CD14-positive monocyte (primary cell): ENCODE measurements at regions not wholly inside any gene's neighbourhood (a gene's known extent, or its start where the extent isn't known, plus 50 kb on each side); places are given as distances from the start of the nearest gene placed in this dataset.

ENCODE experiments used
- DNase-seq, 3 donors: peaks; one replicate each; pipeline ENCODE4 v3.0.0-alpha.2; 2011 to 2022
- H2AFZ ChIP-seq: 2 replicates; pipeline ENCODE4 v1.6.0; 2012; ENCODE audit warnings: mild to moderate bottlenecking, low read depth, low read length, inconsistent platforms; ENCODE audit not compliant: insufficient read depth, poor library complexity, severe bottlenecking
- H3K27ac ChIP-seq, 2 donors: 1 replicate in 1 of 2; 2 replicates in 1 of 2; pipeline ENCODE4 v1.5.1; 2012 to 2013; ENCODE audit warnings: low read length in 2 of 2, control low read depth in 1 of 2, inconsistent platforms in 1 of 2, low read depth in 1 of 2, mild to moderate bottlenecking in 1 of 2
- H3K27me3 ChIP-seq, 2 donors: one replicate each; pipeline versions ENCODE4 v1.6.0 to v1.6.1; 2011 to 2013; ENCODE audit warnings: low read length in 2 of 2; ENCODE audit not compliant: control insufficient read depth in 2 of 2, insufficient read depth in 2 of 2
- H3K36me3 ChIP-seq, 2 donors: replicated peaks in 1 of 2; 1 replicate in 1 of 2; 2 replicates in 1 of 2; pipeline versions ENCODE4 v1.5.1 to v1.6.1; 2012 to 2013; ENCODE audit warnings: low read length in 2 of 2, control low read depth in 1 of 2, inconsistent platforms in 1 of 2, mild to moderate bottlenecking in 1 of 2; ENCODE audit not compliant: insufficient read depth in 2 of 2, control insufficient read depth in 1 of 2
- H3K4me1 ChIP-seq, 2 donors: 1 replicate in 1 of 2; 2 replicates in 1 of 2; pipeline versions ENCODE4 v1.5.1 to v1.6.1; 2012 to 2013; ENCODE audit warnings: low read length in 2 of 2, control low read depth in 1 of 2, inconsistent platforms in 1 of 2, mild to moderate bottlenecking in 1 of 2, moderate library complexity in 1 of 2; ENCODE audit not compliant: insufficient read depth in 2 of 2, control insufficient read depth in 1 of 2
- H3K4me2 ChIP-seq: replicated peaks from 2 replicates; pipeline ENCODE3; 2012; ENCODE audit warnings: low read length, moderate library complexity, mild to moderate bottlenecking; ENCODE audit not compliant: poor library complexity, severe bottlenecking; ENCODE audit errors: extremely low read depth
- H3K4me3 ChIP-seq, 3 experiments: fragments of 200-600 bp in 1 of 3; sonication (generic) in 1 of 3; replicated peaks in 1 of 3; 1 replicate in 2 of 3; 2 replicates in 1 of 3; pipeline ENCODE4 v1.5.1; 2011 to 2013; ENCODE audit warnings: low read length in 3 of 3, mild to moderate bottlenecking in 3 of 3, control low read depth in 2 of 3, low read depth in 2 of 3, inconsistent platforms in 1 of 3, moderate library complexity in 1 of 3
- H3K79me2 ChIP-seq: 2 replicates; pipeline ENCODE4 v1.6.0; 2012; ENCODE audit warnings: mild to moderate bottlenecking, control low read depth, inconsistent platforms, low read length, moderate library complexity; ENCODE audit not compliant: insufficient read depth
- H3K9ac ChIP-seq: 2 replicates; pipeline ENCODE4 v1.6.0; 2017; ENCODE audit warnings: low read length, mild to moderate bottlenecking; ENCODE audit not compliant: insufficient read depth, poor library complexity, severe bottlenecking
- H3K9me3 ChIP-seq, 2 donors: replicated peaks in 1 of 2; 1 replicate in 1 of 2; 2 replicates in 1 of 2; pipeline versions ENCODE4 v1.5.1 to v1.6.1; 2012 to 2013; ENCODE audit warnings: low read length in 2 of 2, control low read depth in 1 of 2; ENCODE audit not compliant: control insufficient read depth in 1 of 2, insufficient read depth in 1 of 2
- H4K20me1 ChIP-seq: 2 replicates; pipeline ENCODE4 v1.6.0; 2012; ENCODE audit warnings: mild to moderate bottlenecking, low read length, control low read depth, moderate library complexity; ENCODE audit not compliant: insufficient read depth
- H3K27ac Mint-ChIP-seq, 7 donors: one replicate each; pipeline ENCODE4 v1.8.0; 2020; ENCODE audit warnings: mild to moderate bottlenecking in 7 of 7, mixed read lengths in 7 of 7, moderate library complexity in 6 of 7, inconsistent platforms in 2 of 7
- H3K27me3 Mint-ChIP-seq, 3 donors: one replicate each; pipeline ENCODE4 v1.8.0; 2021 to 2022; ENCODE audit warnings: low read depth in 3 of 3, mild to moderate bottlenecking in 3 of 3, mixed read lengths in 3 of 3, moderate library complexity in 3 of 3, inconsistent platforms in 1 of 3
- H3K36me3 Mint-ChIP-seq, 2 donors: one replicate each; pipeline ENCODE4 v1.8.0; 2020; ENCODE audit warnings: mixed read lengths in 2 of 2, inconsistent platforms in 1 of 2, mild to moderate bottlenecking in 1 of 2
- H3K4me1 Mint-ChIP-seq: one replicate; pipeline ENCODE4 v1.8.0; 2020; ENCODE audit warnings: mild to moderate bottlenecking, mixed read lengths
- H3K4me3 Mint-ChIP-seq, 2 donors: one replicate each; pipeline ENCODE4 v1.8.0; 2020; ENCODE audit warnings: mild to moderate bottlenecking in 2 of 2, mixed read lengths in 2 of 2, moderate library complexity in 1 of 2
- H3K9me3 Mint-ChIP-seq, 7 donors: one replicate each; pipeline ENCODE4 v1.8.0; 2020 to 2022; ENCODE audit warnings: mixed read lengths in 7 of 7, mild to moderate bottlenecking in 6 of 7, moderate library complexity in 6 of 7, inconsistent platforms in 2 of 7
- WGBS: methylation state at CpG from one replicate; pipeline ENCODE4 v1.1.5; 2013; ENCODE audit warnings: missing lambda C conversion rate; ENCODE audit not compliant: insufficient coverage; 5-methylcytosine and 5-hydroxymethylcytosine counted together
- intact Hi-C, 2 donors: fragments of 100-400 bp; cut with micrococcal nuclease; formaldehyde crosslinking; loops; one replicate each; pipeline versions ENCODE4 v1.15.0 to v1.15.1; 2023
- TF ChIP-seq, protein P1 (sequence below): fragments of 200-600 bp; IDR thresholded peaks from one replicate; pipeline ENCODE4 v1.8.0; 2022; ENCODE audit warnings: antibody characterized with exemption, mild to moderate bottlenecking

DNA sequence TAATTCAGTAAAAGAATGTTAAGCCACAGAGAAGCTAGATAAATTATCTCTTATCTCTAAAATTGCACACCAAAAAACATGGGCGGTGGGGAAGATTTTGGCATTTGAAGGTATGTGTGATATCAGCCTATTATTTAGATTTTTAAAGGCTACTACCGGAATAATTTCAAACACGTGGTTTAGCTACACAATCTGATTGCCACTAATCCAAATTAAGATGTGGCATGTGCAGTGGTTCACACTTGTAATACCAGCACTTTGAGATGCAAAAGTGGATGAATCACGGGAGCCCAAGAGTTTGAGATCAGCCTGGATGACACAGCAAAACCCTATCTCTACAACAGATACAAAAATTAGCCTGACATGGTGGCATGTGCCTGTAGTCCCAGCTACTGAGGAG, 584.5 kb downstream of the HS3ST4 start:
- H3K27me3 ChIP-seq: no peaks in the 10 kb centered on the region
- H3K4me2 ChIP-seq: no peak overlapping the region
- no peaks in the 10 kb centered on the region for H3K4me1 ChIP-seq
- intact Hi-C loops: no loop called here
- no peak overlapping the region for H3K9ac ChIP-seq
- Mint-ChIP-seq H3K4me1 (no peaks in the 10 kb centered on the region), H3K27ac (no peak overlapping the region), H3K36me3 (no peaks in the 10 kb centered on the region), H3K4me3 (no peak overlapping the region), H3K9me3 (peaks cover 0 to 12% (median 8%) of the 10 kb centered on the region in 7 donors), H3K27me3 (no peaks in the 10 kb centered on the region)
- no peaks in the 10 kb centered on the region for H3K79me2 ChIP-seq
- TF ChIP-seq, protein P1, sequence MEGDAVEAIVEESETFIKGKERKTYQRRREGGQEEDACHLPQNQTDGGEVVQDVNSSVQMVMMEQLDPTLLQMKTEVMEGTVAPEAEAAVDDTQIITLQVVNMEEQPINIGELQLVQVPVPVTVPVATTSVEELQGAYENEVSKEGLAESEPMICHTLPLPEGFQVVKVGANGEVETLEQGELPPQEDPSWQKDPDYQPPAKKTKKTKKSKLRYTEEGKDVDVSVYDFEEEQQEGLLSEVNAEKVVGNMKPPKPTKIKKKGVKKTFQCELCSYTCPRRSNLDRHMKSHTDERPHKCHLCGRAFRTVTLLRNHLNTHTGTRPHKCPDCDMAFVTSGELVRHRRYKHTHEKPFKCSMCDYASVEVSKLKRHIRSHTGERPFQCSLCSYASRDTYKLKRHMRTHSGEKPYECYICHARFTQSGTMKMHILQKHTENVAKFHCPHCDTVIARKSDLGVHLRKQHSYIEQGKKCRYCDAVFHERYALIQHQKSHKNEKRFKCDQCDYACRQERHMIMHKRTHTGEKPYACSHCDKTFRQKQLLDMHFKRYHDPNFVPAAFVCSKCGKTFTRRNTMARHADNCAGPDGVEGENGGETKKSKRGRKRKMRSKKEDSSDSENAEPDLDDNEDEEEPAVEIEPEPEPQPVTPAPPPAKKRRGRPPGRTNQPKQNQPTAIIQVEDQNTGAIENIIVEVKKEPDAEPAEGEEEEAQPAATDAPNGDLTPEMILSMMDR: no peak
- H2AFZ ChIP-seq: no peak overlapping the region
- no peak for DNase-seq
- no peak overlapping the region for H3K4me3 ChIP-seq
- H4K20me1 ChIP-seq: no peaks in the 10 kb centered on the region
- no peaks in the 10 kb centered on the region for H3K9me3 ChIP-seq
- no peak overlapping the region for H3K27ac ChIP-seq
- H3K36me3 ChIP-seq: no peaks in the 10 kb centered on the region
- WGBS: no CpG with 5 or more reads among the region's 4 CpGs

DNA sequence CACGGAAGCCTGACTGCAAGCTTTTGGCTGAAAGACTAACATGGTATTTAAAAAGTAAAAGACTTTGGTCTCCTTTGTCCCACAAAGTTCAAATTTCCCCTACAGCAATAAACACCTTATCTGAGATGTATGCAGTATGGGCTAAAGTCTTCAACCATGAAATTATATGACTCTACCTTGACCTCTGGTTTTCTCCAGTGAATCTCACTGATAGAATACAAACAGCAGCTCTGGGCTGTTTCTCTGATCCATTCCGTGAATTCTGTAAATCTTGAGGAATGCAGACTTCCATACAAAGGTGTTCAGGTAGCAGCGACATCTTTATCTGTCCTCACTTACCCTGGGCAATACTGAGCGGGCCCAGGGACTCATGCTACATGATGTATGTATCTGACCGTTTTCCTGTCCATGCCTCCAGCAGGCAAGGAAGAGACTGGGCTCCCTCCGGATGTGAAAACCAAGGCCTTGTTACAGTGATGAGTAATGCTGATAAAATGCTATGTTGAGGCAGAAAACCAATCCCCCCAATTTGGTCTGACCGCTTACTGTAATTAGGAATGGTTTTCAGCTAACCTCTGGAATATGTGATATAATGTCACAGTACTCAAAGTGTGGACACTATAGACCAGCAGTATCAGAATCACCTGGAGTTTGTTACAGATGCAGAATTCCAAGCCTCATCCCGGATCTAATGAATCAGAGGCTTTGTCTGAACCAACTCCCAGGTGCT, 589.8 kb downstream of the HS3ST4 start:
- Histone ChIP-seq H3K4me3 (no peak overlapping the region), H3K9ac (no peak overlapping the region), H2AFZ (no peak overlapping the region), H3K9me3 (no peaks in the 10 kb centered on the region), H3K27ac (no peak overlapping the region), H3K4me2 (no peak overlapping the region), H3K36me3 (no peaks in the 10 kb centered on the region), H3K27me3 (no peaks in the 10 kb centered on the region), H4K20me1 (no peaks in the 10 kb centered on the region), H3K79me2 (no peaks in the 10 kb centered on the region), H3K4me1 (no peaks in the 10 kb centered on the region)
- 59% methylated on average over 2 of the region's 8 CpGs for WGBS
- Mint-ChIP-seq H3K9me3 (peaks cover 0 to 12% (median 9%) of the 10 kb centered on the region in 7 donors), H3K4me3 (no peak overlapping the region), H3K27ac (no peak overlapping the region), H3K36me3 (no peaks in the 10 kb centered on the region), H3K4me1 (no peaks in the 10 kb centered on the region), H3K27me3 (no peaks in the 10 kb centered on the region)
- no peak for DNase-seq
- TF ChIP-seq, protein P1: no peak
- intact Hi-C loops: no loop called here
